ENCODE measurements at regions not wholly inside any gene's neighbourhood (a gene's known extent, or its start where the extent isn't known, plus 50 kb on each side); places are given as distances from the start of the nearest gene placed in this dataset.

DNA sequence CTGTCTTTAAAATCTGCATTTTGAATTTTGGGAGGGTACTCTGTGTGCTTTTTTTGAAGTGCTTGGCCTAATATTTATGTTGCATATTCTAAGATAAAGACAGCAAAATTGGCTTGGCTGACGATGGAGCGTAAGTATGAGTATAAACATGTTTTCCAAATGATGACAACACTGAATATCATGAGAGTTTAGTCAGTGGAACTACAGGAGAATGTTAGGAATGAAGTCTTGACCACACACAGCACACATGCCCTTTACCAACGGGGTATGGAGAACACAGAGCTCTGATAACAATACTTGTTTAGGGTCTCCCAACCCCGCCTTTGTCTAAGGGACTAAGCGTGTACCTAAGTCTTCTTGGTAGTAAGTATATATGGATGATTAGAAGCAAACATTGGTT, 253.9 kb upstream of the FZD8 start:
- no peak overlapping the region for H3K4me3 ChIP-seq (ENCODE audit: control insufficient read depth, low read depth, low read length)
- peak; percentile 37 for DNase-seq (ENCODE audit: low read depth)
- TF ChIP-seq, protein P1, sequence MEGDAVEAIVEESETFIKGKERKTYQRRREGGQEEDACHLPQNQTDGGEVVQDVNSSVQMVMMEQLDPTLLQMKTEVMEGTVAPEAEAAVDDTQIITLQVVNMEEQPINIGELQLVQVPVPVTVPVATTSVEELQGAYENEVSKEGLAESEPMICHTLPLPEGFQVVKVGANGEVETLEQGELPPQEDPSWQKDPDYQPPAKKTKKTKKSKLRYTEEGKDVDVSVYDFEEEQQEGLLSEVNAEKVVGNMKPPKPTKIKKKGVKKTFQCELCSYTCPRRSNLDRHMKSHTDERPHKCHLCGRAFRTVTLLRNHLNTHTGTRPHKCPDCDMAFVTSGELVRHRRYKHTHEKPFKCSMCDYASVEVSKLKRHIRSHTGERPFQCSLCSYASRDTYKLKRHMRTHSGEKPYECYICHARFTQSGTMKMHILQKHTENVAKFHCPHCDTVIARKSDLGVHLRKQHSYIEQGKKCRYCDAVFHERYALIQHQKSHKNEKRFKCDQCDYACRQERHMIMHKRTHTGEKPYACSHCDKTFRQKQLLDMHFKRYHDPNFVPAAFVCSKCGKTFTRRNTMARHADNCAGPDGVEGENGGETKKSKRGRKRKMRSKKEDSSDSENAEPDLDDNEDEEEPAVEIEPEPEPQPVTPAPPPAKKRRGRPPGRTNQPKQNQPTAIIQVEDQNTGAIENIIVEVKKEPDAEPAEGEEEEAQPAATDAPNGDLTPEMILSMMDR (IDR thresholded peaks at IDR 0.05; ENCODE audit: control insufficient read depth, insufficient read depth, low read depth, low read length, missing control alignments): no peak

DNA sequence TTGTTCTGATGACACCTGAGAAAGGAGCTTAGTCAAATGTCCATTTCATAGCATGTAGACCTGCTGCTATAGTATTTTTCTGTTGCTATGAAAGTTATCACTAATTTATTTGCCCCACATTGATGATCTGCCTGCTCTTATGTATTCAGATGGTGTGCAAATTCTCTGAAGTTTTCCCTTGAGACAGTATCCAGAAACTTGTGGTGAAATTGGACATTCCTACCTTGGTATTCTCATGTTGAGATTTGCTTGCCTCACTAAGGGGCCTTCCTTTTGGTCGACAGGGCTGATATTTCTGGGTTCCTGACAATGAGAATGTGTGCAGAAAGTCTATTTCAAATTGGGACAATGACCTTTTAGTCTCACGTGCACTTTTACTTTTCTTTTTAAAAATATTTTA, 253.2 kb upstream of the FZD8 start:
- DNase-seq (ENCODE audit: low read depth): no peak
- no peak overlapping the region for H3K4me3 ChIP-seq (ENCODE audit: control insufficient read depth, low read depth, low read length)
- TF ChIP-seq, protein P1 (IDR thresholded peaks at IDR 0.05; ENCODE audit: control insufficient read depth, insufficient read depth, low read depth, low read length, missing control alignments): no peak

DNA sequence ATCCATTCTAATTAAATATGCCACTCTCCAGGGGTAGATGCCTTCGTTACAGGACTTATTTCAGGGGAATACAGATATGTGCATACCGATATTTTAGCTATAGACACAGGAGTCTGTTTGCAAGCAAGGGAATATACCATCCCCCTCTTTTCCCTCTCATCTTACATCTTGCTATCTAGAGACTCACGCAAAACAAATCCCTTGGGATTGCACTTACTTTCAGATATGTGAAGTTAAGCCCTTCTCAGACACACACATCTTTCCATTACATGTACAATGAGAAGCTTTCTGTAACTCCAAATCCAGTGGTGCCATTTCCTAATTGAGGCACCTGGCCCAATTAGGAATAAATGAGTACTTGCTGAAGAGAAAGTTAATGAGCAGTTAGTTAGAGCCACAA, 250.4 kb upstream of the FZD8 start:
- H3K4me3 ChIP-seq (ENCODE audit: control insufficient read depth, low read depth, low read length): no peak overlapping the region
- DNase-seq (ENCODE audit: low read depth): no peak
- TF ChIP-seq, protein P1 (IDR thresholded peaks at IDR 0.05; ENCODE audit: control insufficient read depth, insufficient read depth, low read depth, low read length, missing control alignments): no peak

DNA sequence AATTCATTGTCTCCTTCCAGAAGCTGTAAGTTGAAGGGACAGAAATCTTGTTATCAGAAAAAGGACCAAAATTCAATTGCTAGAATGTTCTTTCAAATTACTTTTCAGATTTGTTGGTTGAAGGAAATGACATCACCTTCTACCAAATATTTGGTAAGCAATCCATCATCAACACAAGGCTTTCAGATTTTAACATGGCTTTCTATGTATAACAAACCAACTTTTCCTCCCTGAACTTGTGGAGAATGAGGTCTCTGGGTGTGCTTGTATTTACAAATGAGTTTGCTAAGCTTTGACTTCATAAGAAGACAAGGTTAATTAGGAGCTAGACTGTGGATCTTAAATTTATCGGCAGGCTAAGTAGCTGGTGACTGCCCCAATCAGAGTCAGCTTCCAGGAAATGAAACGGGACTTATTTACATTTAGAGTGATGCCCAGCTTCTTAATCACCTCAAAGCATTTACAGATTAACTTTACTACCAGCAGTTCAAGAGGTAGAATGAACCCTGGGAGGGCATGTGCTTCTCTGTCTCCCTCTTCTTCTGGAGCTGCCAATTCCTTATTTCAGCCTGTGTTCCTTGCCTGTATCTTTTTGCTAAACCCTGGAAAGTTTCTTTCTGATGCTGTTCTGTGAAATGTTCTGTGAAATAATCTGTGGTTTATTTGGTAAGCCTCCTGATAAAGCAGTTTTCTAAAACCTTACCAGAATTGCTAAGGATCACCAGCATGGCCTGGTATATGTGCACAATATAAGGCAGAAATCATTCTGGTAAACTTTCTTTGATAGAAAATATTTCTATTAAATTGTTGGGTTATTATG, 248.8 kb upstream of the FZD8 start:
- TF ChIP-seq, protein P1 (IDR thresholded peaks at IDR 0.05; ENCODE audit: control insufficient read depth, insufficient read depth, low read depth, low read length, missing control alignments): no peak
- DNase-seq (ENCODE audit: low read depth): no peak
- no peak overlapping the region for H3K4me3 ChIP-seq (ENCODE audit: control insufficient read depth, low read depth, low read length)

DNA sequence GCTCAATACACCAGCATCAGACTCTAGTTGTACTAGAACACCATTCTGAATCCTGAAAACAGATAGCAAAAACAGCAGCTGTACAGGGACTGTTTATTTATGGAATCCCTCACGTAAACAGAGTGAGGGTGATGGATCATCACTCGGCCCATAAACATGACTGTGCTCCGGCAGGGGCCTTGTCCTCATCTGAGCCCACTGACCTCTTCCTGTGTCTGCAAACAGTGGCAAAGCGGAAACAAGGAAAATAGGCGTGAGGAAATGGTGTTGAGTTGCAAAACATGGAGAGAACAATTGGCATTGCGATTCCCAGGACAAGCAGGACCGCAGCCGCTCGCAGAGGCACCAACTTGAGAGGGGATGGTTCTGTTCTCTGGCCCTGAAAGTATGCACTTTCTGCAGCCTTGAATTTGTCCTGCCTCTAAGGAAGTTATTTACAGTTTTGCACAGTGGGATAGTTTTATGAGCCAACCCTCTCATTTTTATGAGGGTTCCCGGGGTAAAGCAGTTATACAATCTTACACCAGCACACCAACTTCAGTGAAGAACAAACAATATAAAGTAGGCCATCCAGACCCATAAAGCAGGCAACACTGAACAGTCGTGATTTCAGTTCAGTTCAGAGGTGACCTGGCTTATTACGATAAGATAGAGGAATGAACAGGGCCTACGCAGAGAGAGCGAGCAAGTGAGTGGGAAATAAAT, 248.0 kb upstream of the FZD8 start:
- DNase-seq (ENCODE audit: low read depth): no peak
- H3K4me3 ChIP-seq (ENCODE audit: control insufficient read depth, low read depth, low read length): no peak overlapping the region
- TF ChIP-seq, protein P1 (IDR thresholded peaks at IDR 0.05; ENCODE audit: control insufficient read depth, insufficient read depth, low read depth, low read length, missing control alignments): no peak

DNA sequence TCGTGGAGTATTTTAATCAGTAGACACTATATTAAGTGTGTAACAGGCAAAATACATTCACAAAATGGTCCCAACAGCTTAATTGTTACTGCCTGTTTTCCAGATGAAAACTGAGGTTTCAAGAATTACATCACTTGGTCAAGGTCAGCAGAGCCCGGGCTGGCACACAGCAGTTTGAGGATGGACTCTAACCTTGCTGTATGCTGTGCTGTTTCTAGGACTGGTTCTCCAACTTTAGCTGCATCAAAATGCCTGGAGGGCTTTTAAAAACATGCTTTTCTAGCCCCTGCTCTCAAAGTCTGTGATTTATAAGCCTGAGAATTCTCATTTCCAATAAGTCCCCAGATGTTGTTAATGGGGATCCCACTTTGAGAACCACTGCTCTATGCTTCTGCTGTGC, 247.1 kb upstream of the FZD8 start:
- no peak overlapping the region for H3K4me3 ChIP-seq (ENCODE audit: control insufficient read depth, low read depth, low read length)
- DNase-seq (ENCODE audit: low read depth): no peak
- TF ChIP-seq, protein P1 (IDR thresholded peaks at IDR 0.05; ENCODE audit: control insufficient read depth, insufficient read depth, low read depth, low read length, missing control alignments): no peak
